ENCODE measurements at regions not wholly inside any gene's neighbourhood (a gene's known extent, or its start where the extent isn't known, plus 50 kb on each side); places are given as distances from the start of the nearest gene placed in this dataset.

DNA sequence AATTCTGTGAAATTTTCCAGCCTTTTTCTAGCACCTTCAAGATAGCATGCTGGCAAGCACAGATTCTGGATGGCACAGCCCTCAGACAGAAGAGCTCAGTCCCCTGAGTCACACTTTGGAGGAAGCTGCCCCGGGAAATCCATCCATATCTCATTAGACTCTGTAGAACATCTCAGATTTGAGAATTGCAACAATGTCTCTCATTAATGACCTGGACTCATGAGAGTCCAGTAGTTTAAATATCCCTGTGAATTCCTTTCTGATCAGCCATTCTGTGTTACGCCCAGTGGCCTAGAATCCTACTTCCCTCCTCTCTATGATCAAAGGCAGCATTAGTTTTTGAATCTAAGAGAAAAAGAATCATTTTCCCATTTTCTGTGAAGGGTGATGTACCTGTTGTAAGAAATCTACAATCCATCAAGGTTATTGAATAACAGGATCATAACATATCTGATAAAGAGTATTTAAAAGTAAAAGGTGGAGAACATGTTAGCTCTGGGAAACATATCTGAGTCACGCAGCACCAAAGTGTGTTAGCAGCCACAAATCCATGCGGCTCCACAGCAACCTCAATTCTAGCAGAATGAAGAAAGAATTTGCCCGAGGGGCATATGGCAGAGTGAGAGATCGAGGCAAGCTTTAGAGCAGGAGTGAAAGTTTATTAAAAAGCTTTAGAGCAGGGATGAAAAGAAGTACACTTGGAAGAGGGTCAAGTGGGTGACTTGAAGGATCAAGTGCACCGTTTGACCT, 855.6 kb upstream of the TMEM132C start:
- Histone ChIP-seq H3K36me3 (no peaks in the 10 kb centered on the region), H3K9me3 (no peaks in the 10 kb centered on the region), H3K27ac (no peak overlapping the region), H3K4me1 (no peaks in the 10 kb centered on the region), H3K27me3 (no peaks in the 10 kb centered on the region), H3K4me3 (no peak overlapping the region)
- TF ChIP-seq, protein P1, sequence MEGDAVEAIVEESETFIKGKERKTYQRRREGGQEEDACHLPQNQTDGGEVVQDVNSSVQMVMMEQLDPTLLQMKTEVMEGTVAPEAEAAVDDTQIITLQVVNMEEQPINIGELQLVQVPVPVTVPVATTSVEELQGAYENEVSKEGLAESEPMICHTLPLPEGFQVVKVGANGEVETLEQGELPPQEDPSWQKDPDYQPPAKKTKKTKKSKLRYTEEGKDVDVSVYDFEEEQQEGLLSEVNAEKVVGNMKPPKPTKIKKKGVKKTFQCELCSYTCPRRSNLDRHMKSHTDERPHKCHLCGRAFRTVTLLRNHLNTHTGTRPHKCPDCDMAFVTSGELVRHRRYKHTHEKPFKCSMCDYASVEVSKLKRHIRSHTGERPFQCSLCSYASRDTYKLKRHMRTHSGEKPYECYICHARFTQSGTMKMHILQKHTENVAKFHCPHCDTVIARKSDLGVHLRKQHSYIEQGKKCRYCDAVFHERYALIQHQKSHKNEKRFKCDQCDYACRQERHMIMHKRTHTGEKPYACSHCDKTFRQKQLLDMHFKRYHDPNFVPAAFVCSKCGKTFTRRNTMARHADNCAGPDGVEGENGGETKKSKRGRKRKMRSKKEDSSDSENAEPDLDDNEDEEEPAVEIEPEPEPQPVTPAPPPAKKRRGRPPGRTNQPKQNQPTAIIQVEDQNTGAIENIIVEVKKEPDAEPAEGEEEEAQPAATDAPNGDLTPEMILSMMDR (IDR thresholded peaks at IDR 0.05), result no peak
- intact Hi-C loops (cut with DNase I), result no loop called here
- ATAC-seq (no peak), DNase-seq (no peak)

DNA sequence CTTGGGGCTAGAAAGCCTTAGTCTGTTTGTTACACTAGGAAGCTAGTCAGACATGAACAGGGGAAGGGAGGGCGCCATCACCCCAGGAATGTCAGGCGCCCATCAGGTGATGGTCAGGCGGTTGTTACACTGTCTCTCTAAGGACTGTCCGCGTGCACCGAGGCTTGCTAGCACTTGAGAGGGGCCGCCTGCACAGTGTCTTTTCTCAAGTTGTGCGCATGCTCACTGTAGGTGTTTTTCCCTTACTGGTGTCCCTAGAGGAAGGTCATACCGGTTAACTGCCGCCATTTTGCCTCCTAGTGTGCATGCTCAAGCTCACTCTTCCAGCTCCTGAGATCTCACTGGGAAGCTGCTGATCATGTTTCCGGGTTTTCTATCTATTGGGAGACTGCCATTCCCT, 855.0 kb upstream of the TMEM132C start:
- intact Hi-C loops (cut with DNase I), result no loop called here
- H3K27me3 ChIP-seq, result no peaks in the 10 kb centered on the region
- ATAC-seq (no peak), DNase-seq (no peak)
- H3K4me3 ChIP-seq, result no peak overlapping the region
- no peaks in the 10 kb centered on the region for H3K36me3 ChIP-seq
- H3K27ac ChIP-seq, result no peak overlapping the region
- TF ChIP-seq, protein P1 (IDR thresholded peaks at IDR 0.05), result no peak
- H3K9me3 ChIP-seq, result no peaks in the 10 kb centered on the region
- H3K4me1 ChIP-seq, result no peaks in the 10 kb centered on the region

DNA sequence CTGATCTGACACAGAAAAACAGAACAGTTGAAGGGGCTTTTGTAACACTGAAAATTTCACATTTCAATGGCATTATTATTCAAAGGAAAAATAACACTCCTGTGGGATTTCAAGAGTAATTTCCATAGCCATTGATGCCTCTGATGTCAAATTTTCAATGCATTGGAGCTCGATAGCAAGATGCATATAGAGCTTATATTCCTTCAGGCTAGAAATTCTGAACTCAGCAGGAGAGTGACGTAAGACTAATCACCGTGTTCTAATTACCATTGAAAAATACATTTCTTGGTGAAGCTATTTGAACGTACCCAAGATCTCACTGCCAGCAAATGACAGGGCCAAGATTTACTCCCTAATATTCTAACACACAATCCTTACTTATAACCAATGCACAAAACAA, 854.1 kb upstream of the TMEM132C start:
- Histone ChIP-seq H3K4me3 (no peak overlapping the region), H3K4me1 (no peaks in the 10 kb centered on the region), H3K27me3 (no peaks in the 10 kb centered on the region), H3K9me3 (no peaks in the 10 kb centered on the region), H3K36me3 (no peaks in the 10 kb centered on the region), H3K27ac (no peak overlapping the region)
- ATAC-seq (no peak), DNase-seq (no peak)
- TF ChIP-seq, protein P1 (IDR thresholded peaks at IDR 0.05), result no peak
- intact Hi-C loops (cut with DNase I), result no loop called here

DNA sequence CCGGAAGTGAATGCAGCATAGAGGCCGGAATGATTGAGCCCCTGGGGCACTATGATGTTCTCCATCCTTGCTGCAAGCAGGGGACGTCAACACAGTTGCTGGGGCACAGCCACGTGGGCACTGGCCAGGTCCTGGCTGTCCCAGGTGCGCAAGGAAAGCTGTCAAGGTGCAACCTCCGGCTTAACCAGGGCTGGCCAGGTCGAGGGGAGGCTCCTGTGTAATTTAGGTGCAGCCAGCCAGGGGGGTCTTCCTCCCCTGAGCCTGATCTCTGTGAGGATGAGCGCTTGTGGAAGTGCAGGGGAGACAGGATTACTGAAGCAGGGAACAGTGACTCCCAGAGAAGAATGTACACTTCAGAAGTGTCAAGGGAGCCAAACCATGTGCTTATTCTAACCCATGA, 852.8 kb upstream of the TMEM132C start:
- Histone ChIP-seq H3K9me3 (no peaks in the 10 kb centered on the region), H3K4me1 (no peaks in the 10 kb centered on the region), H3K27ac (no peak overlapping the region), H3K4me3 (no peak overlapping the region), H3K27me3 (no peaks in the 10 kb centered on the region), H3K36me3 (no peaks in the 10 kb centered on the region)
- ATAC-seq (no peak), DNase-seq (no peak)
- TF ChIP-seq, protein P1 (IDR thresholded peaks at IDR 0.05), result no peak
- intact Hi-C loops (cut with DNase I), result no loop called here

DNA sequence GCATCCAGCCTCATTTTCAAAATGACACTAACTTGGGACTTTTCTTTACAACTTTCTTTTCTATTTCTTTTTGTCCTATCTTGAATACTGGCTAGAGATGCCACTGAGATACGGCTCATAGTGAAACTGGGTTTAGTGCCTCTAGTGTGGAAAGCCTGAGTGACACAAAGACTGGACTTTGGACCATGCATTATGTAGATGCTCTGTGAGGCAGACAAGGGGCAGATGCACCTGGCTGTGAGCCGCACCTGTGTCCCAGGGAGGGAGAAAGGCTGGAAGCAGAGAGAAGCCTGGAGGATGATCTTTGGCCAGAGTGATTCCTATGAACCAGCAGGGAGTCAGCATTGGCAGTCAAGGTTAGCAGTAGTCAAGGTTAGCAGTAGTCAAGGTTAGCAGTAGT, 852.3 kb upstream of the TMEM132C start:
- ATAC-seq (no peak), DNase-seq (no peak)
- H3K27ac ChIP-seq, result no peak overlapping the region
- no peaks in the 10 kb centered on the region for H3K27me3 ChIP-seq
- no peak overlapping the region for H3K4me3 ChIP-seq
- H3K4me1 ChIP-seq, result no peaks in the 10 kb centered on the region
- no peaks in the 10 kb centered on the region for H3K36me3 ChIP-seq
- H3K9me3 ChIP-seq, result no peaks in the 10 kb centered on the region
- TF ChIP-seq, protein P1 (IDR thresholded peaks at IDR 0.05), result no peak
- intact Hi-C loops (cut with DNase I), result no loop called here

DNA sequence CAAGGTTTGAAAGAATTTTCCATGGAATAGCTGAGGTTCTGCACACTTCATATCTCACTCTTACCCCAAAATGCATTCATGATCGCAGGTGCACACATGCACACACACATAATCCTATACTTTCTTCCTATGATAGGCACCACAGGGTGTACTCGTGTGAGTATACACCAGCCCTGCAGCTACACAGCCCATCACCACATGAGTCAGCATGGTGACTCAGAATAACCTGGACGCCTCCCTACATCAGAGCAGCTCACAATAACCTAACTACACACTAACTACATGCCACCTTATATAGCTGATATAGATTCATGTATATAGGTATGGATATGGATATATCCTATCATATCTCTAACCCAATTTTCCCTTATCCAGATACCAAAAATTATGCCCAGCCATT, 850.2 kb upstream of the TMEM132C start:
- ATAC-seq (no peak), DNase-seq (no peak)
- Histone ChIP-seq H3K27me3 (no peaks in the 10 kb centered on the region), H3K4me3 (no peak overlapping the region), H3K27ac (no peak overlapping the region), H3K4me1 (no peaks in the 10 kb centered on the region), H3K36me3 (no peaks in the 10 kb centered on the region), H3K9me3 (no peaks in the 10 kb centered on the region)
- TF ChIP-seq, protein P1 (IDR thresholded peaks at IDR 0.05), result no peak
- intact Hi-C loops (cut with DNase I), result no loop called here

All from upper lobe of right lung (tissue), 1 donor.